ENCODE measurements at regions not wholly inside any gene's neighbourhood (a gene's known extent, or its start where the extent isn't known, plus 50 kb on each side); places are given as distances from the start of the nearest gene placed in this dataset.

GRCh38 chr2:204051476-204051875 is 114.9 kb downstream of the ICOS start:
- TF ChIP-seq CTCF (conservative IDR thresholded peaks at IDR 0.05; ENCODE audit: low read length) (peak; percentile 91), EZH2phosphoT487 (IDR thresholded peaks at IDR 0.05; ENCODE audit: borderline replicate concordance, low read depth, low read length) (no peak)
